ENCODE measurements at regions not wholly inside any gene's neighbourhood (a gene's known extent, or its start where the extent isn't known, plus 50 kb on each side); places are given as distances from the start of the nearest gene placed in this dataset.

DNA sequence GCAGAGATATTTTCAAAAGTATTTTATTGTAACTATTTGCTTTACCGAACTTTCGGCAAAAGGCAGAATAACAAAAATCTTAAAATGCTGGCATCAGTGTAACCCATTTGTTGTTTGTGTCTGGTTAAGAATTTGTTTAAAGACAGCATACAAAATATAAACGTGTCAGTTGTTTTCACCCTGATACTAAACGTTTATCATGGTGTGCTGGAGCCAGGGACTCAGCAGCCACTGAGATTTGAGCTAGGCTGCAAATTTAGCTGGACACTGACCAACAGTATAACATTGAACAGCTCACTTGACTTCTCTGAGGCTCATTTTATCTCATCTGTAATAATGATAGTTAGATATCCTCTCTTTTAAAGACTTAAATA, 183.7 kb downstream of the TMTC3 start:
- TF ChIP-seq EZH2 (IDR thresholded peaks at IDR 0.05; ENCODE audit: insufficient read depth, poor library complexity, severe bottlenecking) (no peak), EZH2phosphoT487 (IDR thresholded peaks at IDR 0.05; ENCODE audit: insufficient read depth, low read depth) (no peak)

All from GM23248 (cell line).